HCT116 (cell line): ENCODE measurements at regions not wholly inside any gene's neighbourhood (a gene's known extent, or its start where the extent isn't known, plus 50 kb on each side); places are given as distances from the start of the nearest gene placed in this dataset.

Source experiments
- ATAC-seq: fragments of 200-7000 bp; cut with Tn5 transposase; 2 replicates; pipeline ENCODE4 v1.9.1; 2020; ENCODE audit warnings: mild to moderate bottlenecking, moderate library complexity
- BruUV-seq: library from RNA; stranded (reverse); fragments of 400-500 nt; replicated peaks from 2 replicates; lab custom pipeline; 2021; lab: Mats Ljungman, UMichigan
- CTCF ChIA-PET: fragments of 300-600 bp; sonication (Branson Sonifier 250); formaldehyde crosslinking; loops from one replicate; lab custom pipeline; 2021; ENCODE audit warnings: antibody characterized with exemption; lab: Charles Lee
- POLR2A ChIA-PET: fragments of 300-600, 350-600 bp; sonication (Branson Sonifier 250); formaldehyde crosslinking; loops from one replicate; lab custom pipeline; 2021; ENCODE audit warnings: antibody characterized with exemption; lab: Charles Lee
- RAD21 ChIA-PET, 2 experiments: fragments of 300-600 bp; sonication (Branson Sonifier 250); formaldehyde crosslinking; loops; one replicate each; lab custom pipeline; 2023; ENCODE audit warnings: low total read pairs in 2 of 2; ENCODE audit not compliant: uncharacterized antibody in 2 of 2, unreplicated experiment in 2 of 2, low non-redundant PET in 1 of 2; lab: Charles Lee
- DNase-seq: peaks from one replicate; pipeline ENCODE4 v3.0.0-alpha.2; 2010; ENCODE audit warnings: low read depth, low spot score
- H2AFZ ChIP-seq: fragments of 200-600 bp; shearing (Covaris generic), sonication (generic); 2 replicates; pipeline ENCODE4 v1.6.1; 2017; ENCODE audit warnings: low read depth, mixed run types, mixed read lengths, antibody characterized with exemption, low read length; ENCODE audit not compliant: poor library complexity, severe bottlenecking
- H3K27ac ChIP-seq: 2 replicates; pipeline ENCODE4 v1.5.1; 2012; ENCODE audit warnings: low read depth, low read length
- H3K27me3 ChIP-seq: fragments of 200-600 bp; sonication (generic); 2 replicates; pipeline ENCODE4 v1.6.1; 2016; ENCODE audit warnings: mixed run types, low read length, mixed read lengths; ENCODE audit not compliant: insufficient read depth
- H3K36me3 ChIP-seq, 2 experiments: fragments of 200-500 bp in 1 of 2; fragments of 200-600 bp in 1 of 2; sonication (Bioruptor generic) in 1 of 2; sonication (generic) in 1 of 2; 2 replicates each; pipeline versions ENCODE4 v1.5.1 to v1.6.1; 2014 to 2016; ENCODE audit warnings: low read length in 2 of 2, inconsistent platforms in 1 of 2, mixed read lengths in 1 of 2, mixed run types in 1 of 2; ENCODE audit not compliant: insufficient read depth in 2 of 2, control insufficient read depth in 1 of 2
- H3K4me1 ChIP-seq, 2 experiments: fragments of 200-600 bp in 1 of 2; sonication (generic) in 1 of 2; 2 replicates each; pipeline versions ENCODE4 v1.5.1 to v1.6.1; 2012 to 2017; ENCODE audit warnings: low read length in 2 of 2, inconsistent platforms in 1 of 2, mild to moderate bottlenecking in 1 of 2, mixed read lengths in 1 of 2, mixed run types in 1 of 2, moderate library complexity in 1 of 2; ENCODE audit not compliant: insufficient read depth in 2 of 2, control insufficient read depth in 1 of 2
- H3K4me2 ChIP-seq: fragments of 200-600 bp; sonication (generic); 2 replicates; pipeline ENCODE4 v1.6.1; 2017; ENCODE audit warnings: mixed run types, low read length, mixed read lengths
- H3K4me3 ChIP-seq, 2 experiments: fragments of 200-600 bp in 1 of 2; sonication (generic) in 1 of 2; replicated peaks in 1 of 2; 2 replicates each; pipeline ENCODE4 v1.5.1; 2011 to 2016; ENCODE audit warnings: low read length in 2 of 2, control low read depth in 1 of 2, low read depth in 1 of 2, mild to moderate bottlenecking in 1 of 2, mixed read lengths in 1 of 2, mixed run types in 1 of 2
- H3K79me2 ChIP-seq: fragments of 200-600 bp; sonication (generic); 2 replicates; pipeline ENCODE4 v1.6.1; 2017; ENCODE audit warnings: mild to moderate bottlenecking, mixed run types, low read length, moderate library complexity, mixed read lengths; ENCODE audit not compliant: insufficient read depth
- H3K9ac ChIP-seq: fragments of 200-600 bp; sonication (generic); 2 replicates; pipeline ENCODE4 v1.6.1; 2016; ENCODE audit warnings: low read length, mixed read lengths
- H3K9me2 ChIP-seq: fragments of 200-600 bp; sonication (generic), shearing (Covaris generic); 2 replicates; pipeline ENCODE4 v1.6.1; 2017; ENCODE audit warnings: mixed run types, mild to moderate bottlenecking, moderate library complexity; ENCODE audit not compliant: insufficient read depth
- H3K9me3 ChIP-seq, 2 experiments: fragments of 200-500 bp in 1 of 2; fragments of 200-600 bp in 1 of 2; sonication (Bioruptor generic) in 1 of 2; sonication (generic) in 1 of 2; 2 replicates each; pipeline ENCODE4 v1.6.1; 2014 to 2017; ENCODE audit warnings: low read length in 2 of 2, mixed read lengths in 2 of 2, inconsistent platforms in 1 of 2, low read depth in 1 of 2, mild to moderate bottlenecking in 1 of 2, mixed run types in 1 of 2, moderate library complexity in 1 of 2; ENCODE audit not compliant: control insufficient read depth in 1 of 2, insufficient read depth in 1 of 2
- H4K20me1 ChIP-seq: fragments of 200-600 bp; sonication (generic), shearing (Covaris generic); 2 replicates; pipeline ENCODE4 v1.6.1; 2017; ENCODE audit warnings: mixed run types, mild to moderate bottlenecking, moderate library complexity; ENCODE audit not compliant: insufficient read depth
- CBX3 ChIP-seq: IDR thresholded peaks from 2 replicates; pipeline ENCODE4 v1.6.1; 2012; ENCODE audit warnings: low read depth
- ELF1 ChIP-seq: IDR thresholded peaks from 2 replicates; pipeline ENCODE4 v1.6.1; 2012; ENCODE audit warnings: low read depth, borderline replicate concordance
- EZH2 ChIP-seq: fragments of 200-600 bp; sonication (generic); IDR thresholded peaks from 2 replicates; pipeline ENCODE4 v1.6.1; 2017; ENCODE audit warnings: antibody characterized with exemption, mixed run types
- EZH2phosphoT487 ChIP-seq: fragments of 200-600 bp; IDR thresholded peaks from 2 replicates; pipeline ENCODE4 v1.6.1; 2018; ENCODE audit warnings: antibody characterized with exemption, borderline replicate concordance
- JUND ChIP-seq: IDR thresholded peaks from 2 replicates; pipeline ENCODE4 v1.6.1; 2012
- MAX ChIP-seq: IDR thresholded peaks from 2 replicates; pipeline ENCODE4 v1.6.1; 2012
- POLR2A ChIP-seq: IDR thresholded peaks from 2 replicates; pipeline ENCODE4 v1.7.0; 2011; ENCODE audit warnings: borderline replicate concordance; ENCODE audit not compliant: insufficient read depth, insufficient read length; ENCODE audit errors: extremely low read depth
- POLR2AphosphoS5 ChIP-seq: IDR thresholded peaks from 2 replicates; pipeline ENCODE4 v1.6.1; 2011; ENCODE audit warnings: mild to moderate bottlenecking, low read depth, low read length, moderate library complexity
- RAD21 ChIP-seq: IDR thresholded peaks from 2 replicates; pipeline ENCODE4 v1.6.1; 2012; ENCODE audit warnings: low read depth, mild to moderate bottlenecking
- SP1 ChIP-seq: IDR thresholded peaks from 2 replicates; pipeline ENCODE4 v1.6.1; 2012; ENCODE audit warnings: low read depth
- SRF ChIP-seq: IDR thresholded peaks from 2 replicates; pipeline ENCODE4 v1.6.1; 2012; ENCODE audit warnings: low read depth
- TCF7L2 ChIP-seq: IDR thresholded peaks from 2 replicates; pipeline ENCODE4 v1.7.0; 2011; ENCODE audit warnings: borderline replicate concordance, inconsistent platforms; ENCODE audit not compliant: insufficient read depth, insufficient read length; ENCODE audit errors: extremely low read depth
- YY1 ChIP-seq: IDR thresholded peaks from 2 replicates; pipeline ENCODE4 v1.6.1; 2011; ENCODE audit warnings: low read length, low read depth, moderate library complexity, mild to moderate bottlenecking; ENCODE audit not compliant: insufficient replicate concordance; ENCODE audit errors: extremely low read depth
- ZFX ChIP-seq: fragments of 450-650 bp; IDR thresholded peaks from 2 replicates; pipeline ENCODE4 v1.6.1; 2017
- ZNF274 ChIP-seq: fragments of 200-500 bp; sonication (Bioruptor generic); IDR thresholded peaks from 2 replicates; pipeline ENCODE4 v1.6.1; 2014; ENCODE audit warnings: mild to moderate bottlenecking, low read depth, low read length, inconsistent platforms
- intact Hi-C: fragments of 100-400 bp; cut with micrococcal nuclease; formaldehyde crosslinking; loops from 2 replicates; pipeline ENCODE4 v1.10.0; 2022
- TF ChIP-seq, protein P1 (sequence below): IDR thresholded peaks from 2 replicates; pipeline ENCODE4 v1.6.1; 2012; ENCODE audit warnings: low read depth
- TF ChIP-seq, protein P2 (sequence below): IDR thresholded peaks from 2 replicates; pipeline ENCODE4 v1.6.1; 2012

- H3K4me1 ChIP-seq: no peaks in the 10 kb centered on the region
- DNase-seq: no peak
- H4K20me1 ChIP-seq: no peaks in the 10 kb centered on the region
- H3K27ac ChIP-seq: no peak overlapping the region
- ChIA-PET RAD21 (no interaction called here), POLR2A (no interaction called here), CTCF (no interaction called here)
- no peak for ATAC-seq
- BruUV-seq: no TSS peak
- intact Hi-C loops: no loop called here
- H3K36me3 ChIP-seq: no peaks in the 10 kb centered on the region
- no peak overlapping the region for H3K4me2 ChIP-seq
- TF ChIP-seq YY1: no peak
- no peak for TF ChIP-seq ZFX
- TF ChIP-seq TCF7L2: no peak
- no peak for TF ChIP-seq CBX3
- TF ChIP-seq RAD21: no peak
- no peak for TF ChIP-seq SP1
- TF ChIP-seq, protein P1, sequence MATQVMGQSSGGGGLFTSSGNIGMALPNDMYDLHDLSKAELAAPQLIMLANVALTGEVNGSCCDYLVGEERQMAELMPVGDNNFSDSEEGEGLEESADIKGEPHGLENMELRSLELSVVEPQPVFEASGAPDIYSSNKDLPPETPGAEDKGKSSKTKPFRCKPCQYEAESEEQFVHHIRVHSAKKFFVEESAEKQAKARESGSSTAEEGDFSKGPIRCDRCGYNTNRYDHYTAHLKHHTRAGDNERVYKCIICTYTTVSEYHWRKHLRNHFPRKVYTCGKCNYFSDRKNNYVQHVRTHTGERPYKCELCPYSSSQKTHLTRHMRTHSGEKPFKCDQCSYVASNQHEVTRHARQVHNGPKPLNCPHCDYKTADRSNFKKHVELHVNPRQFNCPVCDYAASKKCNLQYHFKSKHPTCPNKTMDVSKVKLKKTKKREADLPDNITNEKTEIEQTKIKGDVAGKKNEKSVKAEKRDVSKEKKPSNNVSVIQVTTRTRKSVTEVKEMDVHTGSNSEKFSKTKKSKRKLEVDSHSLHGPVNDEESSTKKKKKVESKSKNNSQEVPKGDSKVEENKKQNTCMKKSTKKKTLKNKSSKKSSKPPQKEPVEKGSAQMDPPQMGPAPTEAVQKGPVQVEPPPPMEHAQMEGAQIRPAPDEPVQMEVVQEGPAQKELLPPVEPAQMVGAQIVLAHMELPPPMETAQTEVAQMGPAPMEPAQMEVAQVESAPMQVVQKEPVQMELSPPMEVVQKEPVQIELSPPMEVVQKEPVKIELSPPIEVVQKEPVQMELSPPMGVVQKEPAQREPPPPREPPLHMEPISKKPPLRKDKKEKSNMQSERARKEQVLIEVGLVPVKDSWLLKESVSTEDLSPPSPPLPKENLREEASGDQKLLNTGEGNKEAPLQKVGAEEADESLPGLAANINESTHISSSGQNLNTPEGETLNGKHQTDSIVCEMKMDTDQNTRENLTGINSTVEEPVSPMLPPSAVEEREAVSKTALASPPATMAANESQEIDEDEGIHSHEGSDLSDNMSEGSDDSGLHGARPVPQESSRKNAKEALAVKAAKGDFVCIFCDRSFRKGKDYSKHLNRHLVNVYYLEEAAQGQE: no peak
- no peak for TF ChIP-seq ELF1
- no peak for TF ChIP-seq POLR2A
- no peak for TF ChIP-seq MAX
- TF ChIP-seq ZNF274: no peak
- TF ChIP-seq SRF: no peak
- no peak for TF ChIP-seq JUND
- TF ChIP-seq EZH2: no peak
- TF ChIP-seq EZH2phosphoT487: no peak
- no peak for TF ChIP-seq POLR2AphosphoS5
- TF ChIP-seq, protein P2, sequence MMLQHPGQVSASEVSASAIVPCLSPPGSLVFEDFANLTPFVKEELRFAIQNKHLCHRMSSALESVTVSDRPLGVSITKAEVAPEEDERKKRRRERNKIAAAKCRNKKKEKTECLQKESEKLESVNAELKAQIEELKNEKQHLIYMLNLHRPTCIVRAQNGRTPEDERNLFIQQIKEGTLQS: no peak
- no peak overlapping the region for H3K4me3 ChIP-seq
- no peaks in the 10 kb centered on the region for H3K27me3 ChIP-seq
- H3K9ac ChIP-seq: no peak overlapping the region
- no peaks in the 10 kb centered on the region for H3K79me2 ChIP-seq
- no peaks in the 10 kb centered on the region for H3K9me2 ChIP-seq
- H2AFZ ChIP-seq: no peak overlapping the region
- no peaks in the 10 kb centered on the region for H3K9me3 ChIP-seq
Measured at GRCh38 chr9:81097131-81097847, 592.1 kb downstream of the TLE1 start.
